H9 (cell line): ENCODE measurements at regions not wholly inside any gene's neighbourhood (a gene's known extent, or its start where the extent isn't known, plus 50 kb on each side); places are given as distances from the start of the nearest gene placed in this dataset.
A peak's percentile ranks its signal among the peaks of the same experiment; 100 is the strongest.

Experiments
- DNase-seq: peaks from one replicate; pipeline ENCODE4 v3.0.0-alpha.2; 2017
- H2AFZ ChIP-seq: one replicate; pipeline ENCODE4 v1.6.1; 2013; ENCODE audit warnings: mild to moderate bottlenecking, low read length, control low read depth, moderate library complexity
- H2AK5ac ChIP-seq: 2 replicates; pipeline ENCODE4 v1.6.1; 2013; ENCODE audit warnings: low read length, control low read depth, mixed read lengths; ENCODE audit not compliant: insufficient read length
- H2BK120ac ChIP-seq: one replicate; pipeline ENCODE4 v1.6.1; 2013; ENCODE audit warnings: low read depth, mild to moderate bottlenecking, low read length, control low read depth, inconsistent platforms; ENCODE audit not compliant: poor library complexity, severe bottlenecking
- H2BK12ac ChIP-seq: 2 replicates; pipeline ENCODE4 v1.6.1; 2013; ENCODE audit warnings: low read length, control low read depth, mixed read lengths, low read depth; ENCODE audit not compliant: insufficient read length
- H2BK15ac ChIP-seq: 2 replicates; pipeline ENCODE4 v1.6.1; 2013; ENCODE audit warnings: low read depth, low read length, control low read depth
- H2BK20ac ChIP-seq: one replicate; pipeline ENCODE4 v1.6.1; 2013; ENCODE audit warnings: low read depth, mild to moderate bottlenecking, low read length, control low read depth, inconsistent platforms; ENCODE audit not compliant: poor library complexity, severe bottlenecking
- H2BK5ac ChIP-seq: 2 replicates; pipeline ENCODE4 v1.6.1; 2013; ENCODE audit warnings: low read length, control low read depth, mixed read lengths; ENCODE audit not compliant: insufficient read length
- H3K14ac ChIP-seq: 2 replicates; pipeline ENCODE4 v1.6.1; 2013; ENCODE audit warnings: low read length, control low read depth; ENCODE audit not compliant: insufficient read depth
- H3K18ac ChIP-seq: 2 replicates; pipeline ENCODE4 v1.6.1; 2013; ENCODE audit warnings: low read depth, mild to moderate bottlenecking, mixed read lengths, low read length, control low read depth; ENCODE audit not compliant: insufficient read length
- H3K23ac ChIP-seq: 2 replicates; pipeline ENCODE4 v1.6.1; 2013; ENCODE audit warnings: low read length, control low read depth, mixed read lengths, low read depth; ENCODE audit not compliant: insufficient read length
- H3K23me2 ChIP-seq: 2 replicates; pipeline ENCODE4 v1.6.1; 2013; ENCODE audit warnings: low read depth, mild to moderate bottlenecking, mixed read lengths, low read length, control low read depth; ENCODE audit not compliant: insufficient read length, poor library complexity, severe bottlenecking
- H3K27ac ChIP-seq: 2 replicates; pipeline ENCODE4 v1.5.1; 2013; ENCODE audit warnings: low read length, control low read depth, mixed read lengths, low read depth; ENCODE audit not compliant: insufficient read length
- H3K27me3 ChIP-seq: 2 replicates; pipeline ENCODE4 v1.6.1; 2013; ENCODE audit warnings: low read length, control low read depth, inconsistent platforms; ENCODE audit not compliant: insufficient read depth
- H3K4ac ChIP-seq: 2 replicates; pipeline ENCODE4 v1.6.1; 2013; ENCODE audit warnings: low read depth, mild to moderate bottlenecking, control low read depth, inconsistent platforms, low read length, moderate library complexity
- H3K4me1 ChIP-seq: 2 replicates; pipeline ENCODE4 v1.6.1; 2013; ENCODE audit warnings: low read length, control low read depth, inconsistent platforms; ENCODE audit not compliant: insufficient read depth
- H3K4me2 ChIP-seq: 2 replicates; pipeline ENCODE4 v1.6.1; 2013; ENCODE audit warnings: low read length, control low read depth, mixed read lengths; ENCODE audit not compliant: insufficient read length, insufficient read depth
- H3K56ac ChIP-seq: 2 replicates; pipeline ENCODE4 v1.6.1; 2013; ENCODE audit warnings: low read depth, mild to moderate bottlenecking, mixed read lengths, low read length, control low read depth; ENCODE audit not compliant: insufficient read length
- H3K79me1 ChIP-seq: 2 replicates; pipeline ENCODE4 v1.6.1; 2013; ENCODE audit warnings: low read depth, mild to moderate bottlenecking, moderate library complexity, low read length, control low read depth, inconsistent platforms; ENCODE audit not compliant: insufficient read depth, poor library complexity, severe bottlenecking
- H3K79me2 ChIP-seq: 2 replicates; pipeline ENCODE4 v1.6.1; 2013; ENCODE audit warnings: low read length, control low read depth, inconsistent platforms; ENCODE audit not compliant: insufficient read depth
- H3K9ac ChIP-seq: 2 replicates; pipeline ENCODE4 v1.6.1; 2013; ENCODE audit warnings: low read length, control low read depth, mixed read lengths; ENCODE audit not compliant: insufficient read length; ENCODE audit errors: extremely low read depth
- H3K9me3 ChIP-seq: one replicate; pipeline ENCODE4 v1.6.1; 2013; ENCODE audit warnings: low read depth, low read length, inconsistent platforms; ENCODE audit not compliant: control insufficient read depth
- H3T11ph ChIP-seq: one replicate; pipeline ENCODE4 v1.6.1; 2013; ENCODE audit warnings: mild to moderate bottlenecking, low read length, control low read depth, inconsistent platforms
- H4K20me1 ChIP-seq: one replicate; pipeline ENCODE4 v1.6.1; 2013; ENCODE audit not compliant: control insufficient read depth, insufficient read length, insufficient read depth
- H4K5ac ChIP-seq: 2 replicates; pipeline ENCODE4 v1.6.1; 2013; ENCODE audit warnings: low read depth, mild to moderate bottlenecking, mixed read lengths, low read length, control low read depth; ENCODE audit not compliant: insufficient read length
- H4K8ac ChIP-seq: replicated peaks from 2 replicates; pipeline ENCODE4 v1.6.1; 2013; ENCODE audit warnings: low read length, control low read depth, mixed read lengths, low read depth; ENCODE audit not compliant: insufficient read length
- H4K91ac ChIP-seq: 2 replicates; pipeline ENCODE4 v1.6.1; 2013; ENCODE audit warnings: low read depth, mild to moderate bottlenecking, moderate library complexity, mixed read lengths, low read length, control low read depth; ENCODE audit not compliant: insufficient read length
- H3K27ac Mint-ChIP-seq, 3 experiments: 2 replicates in 2 of 3; 3 replicates in 1 of 3; pipeline ENCODE4 v1.8.0; 2020 to 2021; ENCODE audit warnings: mixed read lengths in 3 of 3, mild to moderate bottlenecking in 1 of 3, moderate library complexity in 1 of 3
- H3K27me3 Mint-ChIP-seq: 2 replicates; pipeline ENCODE4 v1.8.0; 2021; ENCODE audit warnings: low read depth, mild to moderate bottlenecking, moderate library complexity, mixed read lengths
- H3K36me3 Mint-ChIP-seq, 3 experiments: 2 replicates in 2 of 3; 3 replicates in 1 of 3; pipeline ENCODE4 v1.8.0; 2020 to 2021; ENCODE audit warnings: low read depth in 3 of 3, mixed read lengths in 3 of 3; ENCODE audit not compliant: insufficient read depth in 1 of 3
- H3K4me1 Mint-ChIP-seq, 2 experiments: 2 replicates each; pipeline ENCODE4 v1.8.0; 2020; ENCODE audit warnings: mixed read lengths in 2 of 2
- H3K4me3 Mint-ChIP-seq, 2 experiments: 2 replicates in 1 of 2; 3 replicates in 1 of 2; pipeline ENCODE4 v1.8.0; 2020 to 2021; ENCODE audit warnings: mild to moderate bottlenecking in 2 of 2, mixed read lengths in 2 of 2, moderate library complexity in 1 of 2
- H3K9me3 Mint-ChIP-seq, 2 experiments: 2 replicates in 1 of 2; 3 replicates in 1 of 2; pipeline ENCODE4 v1.8.0; 2020; ENCODE audit warnings: mild to moderate bottlenecking in 2 of 2, mixed read lengths in 2 of 2, moderate library complexity in 1 of 2
- WGBS: extraction: QIAGEN DNeasy Blood & Tissue Kit; methylation state at CpG from one replicate; pipeline ENCODE4 v1.1.7; 2013; ENCODE audit warnings: missing lambda C conversion rate, low lambda C conversion rate, mixed read lengths; ENCODE audit not compliant: insufficient read length; ENCODE audit errors: extremely low coverage; 5-methylcytosine and 5-hydroxymethylcytosine counted together
- TF ChIP-seq, protein P1 (sequence below): fragments of 200-600 bp; sonication (generic); conservative IDR thresholded peaks from 3 replicates; pipeline ENCODE4 v1.8.0; 2021; ENCODE audit warnings: antibody characterized with exemption, mild to moderate bottlenecking

DNA sequence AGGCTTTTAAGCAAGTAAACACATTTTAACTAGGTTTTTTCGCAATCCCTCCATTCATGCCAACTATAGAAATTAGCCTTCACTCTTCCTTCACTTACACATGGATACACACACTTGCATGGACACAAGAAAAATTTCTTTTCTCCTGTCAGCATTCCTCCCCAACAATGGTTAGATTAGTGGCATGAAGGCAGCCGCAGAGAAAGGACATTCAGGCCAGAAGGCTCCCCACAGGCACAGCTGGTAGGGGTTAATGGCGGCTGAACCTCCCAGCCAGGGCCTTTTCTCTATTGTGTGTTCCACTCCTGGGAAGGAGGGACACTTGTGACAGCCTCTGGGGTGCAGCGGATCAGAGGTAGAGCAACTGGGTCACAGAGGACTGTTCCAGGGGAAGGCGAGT is 255.0 kb upstream of the SP8 start:
- Histone ChIP-seq H4K8ac (no peak overlapping the region), H3K18ac (peak overlapping the region; percentile 61), H2BK5ac (no peak overlapping the region), H3K4ac (no peak overlapping the region), H2AFZ (no peak overlapping the region), H3K27me3 (no peaks in the 10 kb centered on the region), H2BK15ac (no peak overlapping the region), H3K27ac (no peak overlapping the region), H3K56ac (no peak overlapping the region), H2AK5ac (no peak overlapping the region), H2BK120ac (no peak overlapping the region), H3K4me1 (peaks cover 5% of the 10 kb centered on the region; the same call in 1 of the 2 replicates), H3T11ph (no peak overlapping the region), H2BK12ac (no peak overlapping the region), H3K14ac (0 out of 2 replicates have a peak overlapping the region, but pooled peaks have one; percentile 67), H3K23me2 (no peaks in the 10 kb centered on the region), H3K79me2 (no peaks in the 10 kb centered on the region), H4K91ac (no peak overlapping the region), H3K9me3 (no peaks in the 10 kb centered on the region), H3K4me2 (no peak overlapping the region), H4K20me1 (no peaks in the 10 kb centered on the region), H3K9ac (no peak overlapping the region), H3K23ac (no peak overlapping the region), H3K79me1 (no peaks in the 10 kb centered on the region), H2BK20ac (no peak overlapping the region), H4K5ac (peak overlapping the region; percentile 12)
- Mint-ChIP-seq H3K36me3 (peaks cover 17 to 21% (median 17%) of the 10 kb centered on the region in 3 experiments; a peak in 6 of 7 replicates), H3K4me3 (peak overlapping the region in 1 of 2 experiments; percentile 41; a peak in 3 of 5 replicates), H3K27me3 (peaks cover 2% of the 10 kb centered on the region; the same call in 1 of the 2 replicates), H3K9me3 (peaks cover 20 to 22% of the 10 kb centered on the region in 2 experiments), H3K4me1 (peaks cover 58 to 59% of the 10 kb centered on the region in 2 experiments), H3K27ac (peak overlapping the region; percentile 73 to 86 (median 84); a peak in 6 of 7 replicates)
- WGBS, result no CpG with 5 or more reads among the region's 5 CpGs
- TF ChIP-seq, protein P1, sequence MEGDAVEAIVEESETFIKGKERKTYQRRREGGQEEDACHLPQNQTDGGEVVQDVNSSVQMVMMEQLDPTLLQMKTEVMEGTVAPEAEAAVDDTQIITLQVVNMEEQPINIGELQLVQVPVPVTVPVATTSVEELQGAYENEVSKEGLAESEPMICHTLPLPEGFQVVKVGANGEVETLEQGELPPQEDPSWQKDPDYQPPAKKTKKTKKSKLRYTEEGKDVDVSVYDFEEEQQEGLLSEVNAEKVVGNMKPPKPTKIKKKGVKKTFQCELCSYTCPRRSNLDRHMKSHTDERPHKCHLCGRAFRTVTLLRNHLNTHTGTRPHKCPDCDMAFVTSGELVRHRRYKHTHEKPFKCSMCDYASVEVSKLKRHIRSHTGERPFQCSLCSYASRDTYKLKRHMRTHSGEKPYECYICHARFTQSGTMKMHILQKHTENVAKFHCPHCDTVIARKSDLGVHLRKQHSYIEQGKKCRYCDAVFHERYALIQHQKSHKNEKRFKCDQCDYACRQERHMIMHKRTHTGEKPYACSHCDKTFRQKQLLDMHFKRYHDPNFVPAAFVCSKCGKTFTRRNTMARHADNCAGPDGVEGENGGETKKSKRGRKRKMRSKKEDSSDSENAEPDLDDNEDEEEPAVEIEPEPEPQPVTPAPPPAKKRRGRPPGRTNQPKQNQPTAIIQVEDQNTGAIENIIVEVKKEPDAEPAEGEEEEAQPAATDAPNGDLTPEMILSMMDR, result no peak
- DNase-seq, result peak; percentile 54
